Stimulated activated effector memory CD8-positive, alpha-beta T cell treated with anti-CD3 and anti-CD28 coated beads, Interleukin-12 subunit alpha, Interleukin-12 subunit beta, amount 100 ng/mL, for 72 hours (primary cell): ENCODE measurements at regions not wholly inside any gene's neighbourhood (a gene's known extent, or its start where the extent isn't known, plus 50 kb on each side); places are given as distances from the start of the nearest gene placed in this dataset.
"Not testable (repeated sequence)": the region's sequence is repeated elsewhere in the genome, so short reads cannot be mapped to it uniquely, and the experiment has no call there.

Experiments used
- ATAC-seq: fragments of 150-1000 bp; cut with Tn5 transposase; 2 replicates; pipeline ENCODE4 v1.10.0; 2021
- DNase-seq, 2 donors: peaks; one replicate each; pipeline ENCODE4 v3.0.0; 2021 to 2022; ENCODE audit warnings: low spot score in 2 of 2
- H3K27ac Mint-ChIP-seq: one replicate; pipeline ENCODE4 v1.8.0; 2022; ENCODE audit warnings: mild to moderate bottlenecking, mixed read lengths
- H3K36me3 Mint-ChIP-seq: one replicate; pipeline ENCODE4 v1.8.0; 2022; ENCODE audit warnings: mild to moderate bottlenecking, mixed read lengths
- H3K4me1 Mint-ChIP-seq: one replicate; pipeline ENCODE4 v1.8.0; 2022; ENCODE audit warnings: mixed read lengths
- H3K4me3 Mint-ChIP-seq: one replicate; pipeline ENCODE4 v1.8.0; 2022; ENCODE audit warnings: mild to moderate bottlenecking, mixed read lengths
- H3K9me3 Mint-ChIP-seq: one replicate; pipeline ENCODE4 v1.8.0; 2022; ENCODE audit warnings: mixed read lengths

- Mint-ChIP-seq H3K27ac (no peak overlapping the region), H3K4me3 (no peak overlapping the region), H3K4me1 (no peaks in the 10 kb centered on the region)
Observed at GRCh38 chr10:121135512-121135911, 284.4 kb downstream of the WDR11 start.

GRCh38 chr10:121137533-121137932, 286.4 kb downstream of the WDR11 start:
- Mint-ChIP-seq H3K9me3 (peaks cover 8% of the 10 kb centered on the region), H3K36me3 (no peaks in the 10 kb centered on the region), H3K4me1 (no peaks in the 10 kb centered on the region), H3K4me3 (no peak overlapping the region), H3K27ac (no peak overlapping the region)
- ATAC-seq = no peak
- no peak for DNase-seq

More at GRCh38 chr10:121135512-121135911, 284.4 kb downstream of the WDR11 start:
- H3K9me3 Mint-ChIP-seq = peaks cover 6% of the 10 kb centered on the region
- DNase-seq (no peak), ATAC-seq (no peak)
- H3K36me3 Mint-ChIP-seq = no peaks in the 10 kb centered on the region

GRCh38 chr10:121138112-121138860, 287.1 kb downstream of the WDR11 start:
- H3K4me1 Mint-ChIP-seq = no peaks in the 10 kb centered on the region
- no peak overlapping the region for H3K4me3 Mint-ChIP-seq
- no peaks in the 10 kb centered on the region for H3K36me3 Mint-ChIP-seq
- no peak overlapping the region for H3K27ac Mint-ChIP-seq
- H3K9me3 Mint-ChIP-seq = peaks cover 14% of the 10 kb centered on the region
- DNase-seq (no peak), ATAC-seq (no peak)

GRCh38 chr10:121138918-121139317, 287.8 kb downstream of the WDR11 start:
- peaks cover 14% of the 10 kb centered on the region for H3K9me3 Mint-ChIP-seq
- H3K4me1 Mint-ChIP-seq = no peaks in the 10 kb centered on the region
- H3K36me3 Mint-ChIP-seq = no peaks in the 10 kb centered on the region
- ATAC-seq (no peak), DNase-seq (no peak)
- no peak overlapping the region for H3K27ac Mint-ChIP-seq
- H3K4me3 Mint-ChIP-seq = no peak overlapping the region

GRCh38 chr10:121145802-121146395, 294.7 kb downstream of the WDR11 start:
- not testable (repeated sequence) for H3K27ac Mint-ChIP-seq, DNase-seq, H3K4me3 Mint-ChIP-seq, H3K36me3 Mint-ChIP-seq, H3K4me1 Mint-ChIP-seq, ATAC-seq
- H3K9me3 Mint-ChIP-seq = peaks cover 23% of the 10 kb centered on the region

DNA sequence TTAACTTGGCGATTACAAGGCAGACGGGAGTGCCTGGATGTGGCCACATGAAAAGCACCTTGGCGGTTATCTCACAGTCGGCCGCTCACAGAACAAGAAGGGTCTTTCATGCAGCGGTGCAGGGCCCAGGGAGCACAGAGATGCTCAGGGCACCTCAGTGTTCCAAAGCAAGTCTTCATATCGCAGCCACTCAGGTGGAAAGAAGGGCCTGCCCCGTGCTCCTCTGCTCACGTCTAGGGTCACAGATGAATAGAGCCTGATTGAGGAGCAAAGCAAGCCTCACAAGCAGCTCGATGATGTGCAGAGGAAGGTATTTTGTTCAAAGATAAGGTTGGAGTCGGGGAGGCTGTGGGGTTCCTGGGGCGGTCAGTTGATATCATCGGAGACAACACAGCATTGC, 297.8 kb downstream of the WDR11 start:
- Mint-ChIP-seq H3K9me3 (peaks cover 22% of the 10 kb centered on the region), H3K27ac (no peak overlapping the region), H3K36me3 (no peaks in the 10 kb centered on the region), H3K4me1 (no peaks in the 10 kb centered on the region), H3K4me3 (no peak overlapping the region)
- ATAC-seq (no peak), DNase-seq (no peak)

GRCh38 chr10:121152033-121152432, 300.9 kb downstream of the WDR11 start:
- H3K4me3 Mint-ChIP-seq = no peak overlapping the region
- H3K9me3 Mint-ChIP-seq = peaks cover 7% of the 10 kb centered on the region
- no peak overlapping the region for H3K27ac Mint-ChIP-seq
- no peaks in the 10 kb centered on the region for H3K36me3 Mint-ChIP-seq
- DNase-seq (no peak), ATAC-seq (no peak)
- H3K4me1 Mint-ChIP-seq = no peaks in the 10 kb centered on the region

DNA sequence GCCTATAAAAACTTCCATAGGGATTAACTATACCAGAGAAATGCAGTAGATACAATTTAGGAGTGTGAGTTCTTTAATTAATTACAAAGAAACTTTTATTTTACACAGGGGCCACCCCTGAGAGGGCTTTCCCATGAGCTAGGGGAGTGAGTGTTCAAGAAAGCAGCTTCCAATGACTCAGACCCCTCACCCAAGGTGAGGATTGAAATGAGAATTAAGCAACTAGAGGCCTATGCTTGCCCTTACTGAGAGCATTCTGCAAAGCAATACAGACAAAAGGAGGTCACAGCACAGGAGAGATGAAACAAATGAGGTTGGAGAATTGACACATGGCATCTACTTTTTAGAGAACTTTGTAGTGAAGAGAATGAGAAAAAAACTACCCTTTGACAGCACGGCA, 301.8 kb downstream of the WDR11 start:
- Mint-ChIP-seq H3K36me3 (no peaks in the 10 kb centered on the region), H3K27ac (no peak overlapping the region), H3K9me3 (peaks cover 7% of the 10 kb centered on the region), H3K4me1 (no peaks in the 10 kb centered on the region), H3K4me3 (no peak overlapping the region)
- DNase-seq (no peak), ATAC-seq (no peak)

DNA sequence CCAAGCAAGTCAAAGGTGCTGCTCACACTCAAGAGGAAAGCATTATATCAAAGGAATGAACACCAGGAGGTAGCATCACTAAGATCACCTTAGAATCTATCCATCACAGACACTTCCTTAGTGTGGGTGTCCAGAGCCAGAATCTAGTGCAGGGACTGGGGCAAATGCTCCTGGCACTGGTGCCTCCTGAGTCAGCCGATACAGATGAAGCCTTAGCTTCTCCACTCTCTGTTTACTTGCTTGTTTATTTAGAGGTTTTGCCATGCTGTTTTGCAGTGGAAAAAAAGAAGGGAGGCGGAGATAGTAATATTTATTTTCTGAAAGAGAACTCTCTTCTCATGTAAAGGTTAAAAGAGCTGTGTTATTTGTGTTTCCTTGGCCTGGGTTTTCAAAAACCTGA, 303.1 kb downstream of the WDR11 start:
- H3K27ac Mint-ChIP-seq = no peak overlapping the region

GRCh38 chr10:121154846-121155245, 303.7 kb downstream of the WDR11 start:
- ATAC-seq = no peak
- Mint-ChIP-seq H3K36me3 (no peaks in the 10 kb centered on the region), H3K9me3 (peaks cover 7% of the 10 kb centered on the region), H3K27ac (no peak overlapping the region), H3K4me1 (no peaks in the 10 kb centered on the region), H3K4me3 (no peak overlapping the region)
- DNase-seq = no peak

More for the DNA sequence above, 303.1 kb downstream of the WDR11 start:
- no peak for DNase-seq
- peaks cover 7% of the 10 kb centered on the region for H3K9me3 Mint-ChIP-seq
- H3K4me1 Mint-ChIP-seq = no peaks in the 10 kb centered on the region
- H3K4me3 Mint-ChIP-seq = no peak overlapping the region
- no peak for ATAC-seq
- H3K36me3 Mint-ChIP-seq = no peaks in the 10 kb centered on the region

GRCh38 chr10:121155742-121156474, 304.7 kb downstream of the WDR11 start:
- Mint-ChIP-seq H3K27ac (no peak overlapping the region), H3K9me3 (peaks cover 7% of the 10 kb centered on the region), H3K4me3 (no peak overlapping the region), H3K4me1 (no peaks in the 10 kb centered on the region), H3K36me3 (no peaks in the 10 kb centered on the region)
- ATAC-seq (no peak), DNase-seq (no peak)

DNA sequence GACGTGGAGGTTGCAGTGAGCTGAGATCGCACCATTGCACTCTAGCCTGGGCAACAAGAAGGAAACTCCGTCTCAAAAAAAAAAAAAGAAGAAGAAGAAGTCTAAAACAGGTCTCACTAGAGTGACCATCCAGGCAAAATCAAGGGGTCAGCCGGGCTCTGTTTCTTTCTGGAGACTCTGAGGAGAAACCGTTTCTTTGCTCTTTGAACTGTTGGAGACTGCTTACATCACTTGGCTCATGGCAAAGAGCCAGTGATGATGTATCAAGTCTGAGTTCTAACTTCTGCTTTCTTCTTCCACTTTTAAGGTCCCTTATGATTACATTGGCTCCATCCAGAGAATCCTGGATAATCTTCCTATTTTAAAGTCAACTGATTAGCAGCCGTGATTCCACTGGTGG, 306.8 kb downstream of the WDR11 start:
- no peak overlapping the region for H3K27ac Mint-ChIP-seq
- no peak overlapping the region for H3K4me3 Mint-ChIP-seq
- H3K4me1 Mint-ChIP-seq = no peaks in the 10 kb centered on the region
- no peaks in the 10 kb centered on the region for H3K36me3 Mint-ChIP-seq
- DNase-seq (no peak), ATAC-seq (no peak)
- no peaks in the 10 kb centered on the region for H3K9me3 Mint-ChIP-seq

GRCh38 chr10:121158988-121159579, 307.9 kb downstream of the WDR11 start:
- H3K27ac Mint-ChIP-seq = no peak overlapping the region
- no peaks in the 10 kb centered on the region for H3K36me3 Mint-ChIP-seq
- no peaks in the 10 kb centered on the region for H3K9me3 Mint-ChIP-seq
- H3K4me3 Mint-ChIP-seq = no peak overlapping the region
- ATAC-seq (peak; percentile 36), DNase-seq (no peak)
- H3K4me1 Mint-ChIP-seq = no peaks in the 10 kb centered on the region

DNA sequence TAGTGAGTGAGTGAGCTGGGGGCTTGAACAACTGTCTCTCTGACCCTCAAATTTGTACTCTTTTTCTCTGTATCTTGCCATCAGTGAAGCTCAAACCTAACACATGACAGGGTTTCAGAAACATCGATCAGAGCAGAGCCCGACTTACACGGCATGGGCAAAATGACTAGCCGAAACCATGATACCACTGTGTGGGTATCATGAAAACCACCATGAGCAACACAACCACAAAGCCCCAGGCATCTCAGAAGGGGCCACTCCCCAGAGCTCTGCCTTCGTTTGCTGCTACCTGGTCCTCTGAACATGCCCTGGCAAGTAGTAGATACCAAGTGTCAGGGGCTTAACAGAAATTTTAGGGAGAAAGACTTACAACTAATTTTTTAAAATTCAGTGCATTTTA, 308.5 kb downstream of the WDR11 start:
- Mint-ChIP-seq H3K27ac (no peak overlapping the region), H3K4me3 (no peak overlapping the region), H3K36me3 (no peaks in the 10 kb centered on the region), H3K4me1 (no peaks in the 10 kb centered on the region), H3K9me3 (no peaks in the 10 kb centered on the region)
- peak; percentile 86 for ATAC-seq
- DNase-seq = no peak

DNA sequence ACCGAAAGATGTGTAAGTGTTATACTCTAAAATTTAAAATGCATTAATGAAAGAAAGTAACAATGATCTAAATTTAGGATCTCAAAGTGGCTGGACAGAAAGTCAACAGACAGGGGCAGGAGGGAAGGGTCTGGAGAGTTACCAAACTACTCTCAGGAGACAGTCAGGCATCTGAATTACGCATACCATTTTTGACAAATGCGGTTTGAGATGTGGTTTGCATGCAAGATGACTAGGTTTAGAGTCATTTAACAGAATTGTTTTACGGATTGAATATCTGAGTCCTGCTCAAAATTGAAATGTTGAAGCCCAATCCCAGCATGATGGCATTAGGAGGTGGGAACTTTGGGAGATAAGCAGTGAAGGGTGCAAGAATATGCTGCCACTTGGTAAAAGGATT, 314.1 kb downstream of the WDR11 start:
- no peak for ATAC-seq
- no peak for DNase-seq

More for the DNA sequence above, 314.1 kb downstream of the WDR11 start:
- H3K9me3 Mint-ChIP-seq = no peaks in the 10 kb centered on the region
- H3K27ac Mint-ChIP-seq = no peak overlapping the region
- H3K4me1 Mint-ChIP-seq = no peaks in the 10 kb centered on the region
- H3K36me3 Mint-ChIP-seq = no peaks in the 10 kb centered on the region
- H3K4me3 Mint-ChIP-seq = no peak overlapping the region
